Smooth muscle cell (in vitro differentiated cells): ENCODE measurements at regions not wholly inside any gene's neighbourhood (a gene's known extent, or its start where the extent isn't known, plus 50 kb on each side); places are given as distances from the start of the nearest gene placed in this dataset.

Experiments used
- DNase-seq: peaks from one replicate; lab custom pipeline; 2025; ENCODE audit not compliant: unreplicated experiment; lab: John Stamatoyannopoulos, UW
- H2AFZ ChIP-seq: fragments of 200-600 bp; sonication (generic); 2 replicates; pipeline ENCODE4 v1.6.0; 2016; ENCODE audit warnings: antibody characterized with exemption, low read depth, mild to moderate bottlenecking
- H3F3A ChIP-seq: fragments of 200-600 bp; sonication (generic); 2 replicates; pipeline ENCODE4 v1.6.0; 2017; ENCODE audit warnings: antibody characterized with exemption, low read depth
- H3K27ac ChIP-seq: fragments of 200-600 bp; sonication (generic); 2 replicates; pipeline ENCODE4 v1.5.1; 2016; ENCODE audit warnings: low read depth, mild to moderate bottlenecking
- H3K27me3 ChIP-seq: fragments of 200-600 bp; sonication (generic); 2 replicates; pipeline ENCODE4 v1.6.1; 2016; ENCODE audit warnings: low read depth, mild to moderate bottlenecking
- H3K36me3 ChIP-seq: fragments of 200-600 bp; sonication (generic); 2 replicates; pipeline ENCODE4 v1.5.1; 2016; ENCODE audit warnings: low read depth
- H3K4me1 ChIP-seq: fragments of 200-600 bp; sonication (generic); 2 replicates; pipeline ENCODE4 v1.5.1; 2016; ENCODE audit warnings: low read depth
- H3K4me2 ChIP-seq: fragments of 200-600 bp; sonication (generic); 2 replicates; pipeline ENCODE4 v1.6.0; 2016; ENCODE audit warnings: mild to moderate bottlenecking
- H3K4me3 ChIP-seq: fragments of 200-600 bp; sonication (generic); 2 replicates; pipeline ENCODE4 v1.5.1; 2016; ENCODE audit warnings: mild to moderate bottlenecking
- H3K79me2 ChIP-seq: fragments of 200-600 bp; sonication (generic); 2 replicates; pipeline ENCODE4 v1.6.0; 2016; ENCODE audit warnings: low read depth, mild to moderate bottlenecking
- H3K9ac ChIP-seq: fragments of 200-600 bp; sonication (generic); 2 replicates; pipeline ENCODE4 v1.6.0; 2016; ENCODE audit warnings: low read depth
- H3K9me3 ChIP-seq: fragments of 200-600 bp; sonication (generic); replicated peaks from 2 replicates; pipeline ENCODE4 v1.5.1; 2016; ENCODE audit warnings: low read depth
- H4K20me1 ChIP-seq: fragments of 200-600 bp; sonication (generic); 2 replicates; pipeline ENCODE4 v1.6.0; 2016; ENCODE audit warnings: low read depth
- CTCF ChIP-seq: fragments of 200-600 bp; sonication (generic); IDR thresholded peaks from 2 replicates; pipeline ENCODE4 v1.5.1; 2017; ENCODE audit warnings: borderline replicate concordance, mild to moderate bottlenecking, antibody characterized with exemption; ENCODE audit not compliant: insufficient read depth, poor library complexity, severe bottlenecking
- WGBS: methylation state at CpG from one replicate; pipeline ENCODE4 v1.1.7; 2016; ENCODE audit warnings: low lambda C conversion rate; 5-methylcytosine and 5-hydroxymethylcytosine counted together

GRCh38 chr12:54749191-54749818 lies 101.1 kb upstream of the DCD start:
- Histone ChIP-seq H3K4me1 (no peaks in the 10 kb centered on the region), H4K20me1 (no peaks in the 10 kb centered on the region), H3F3A (no peaks in the 10 kb centered on the region), H3K36me3 (no peaks in the 10 kb centered on the region), H3K9ac (no peak overlapping the region), H3K9me3 (no peaks in the 10 kb centered on the region), H3K79me2 (no peaks in the 10 kb centered on the region), H3K27me3 (no peaks in the 10 kb centered on the region), H3K27ac (no peak overlapping the region), H3K4me2 (no peak overlapping the region), H3K4me3 (no peak overlapping the region), H2AFZ (peak overlapping the region; percentile 18)
- peak; percentile 77 for TF ChIP-seq CTCF
- DNase-seq, result no peak
- WGBS, result 27% methylated on average over 5 of the region's 5 CpGs

GRCh38 chr12:54744590-54744989 lies 96.4 kb upstream of the DCD start:
- no peak for TF ChIP-seq CTCF

GRCh38 chr12:54740882-54741281 lies 92.7 kb upstream of the DCD start:
- WGBS, result 83% methylated on average over 1 of the region's 1 CpG
- Histone ChIP-seq H3K4me2 (no peak overlapping the region), H3K36me3 (no peaks in the 10 kb centered on the region), H3K27ac (no peak overlapping the region), H3F3A (no peaks in the 10 kb centered on the region), H3K9ac (no peak overlapping the region), H3K4me3 (no peak overlapping the region), H3K27me3 (no peaks in the 10 kb centered on the region), H3K9me3 (no peaks in the 10 kb centered on the region), H2AFZ (no peak overlapping the region), H3K79me2 (no peaks in the 10 kb centered on the region), H3K4me1 (no peaks in the 10 kb centered on the region), H4K20me1 (no peaks in the 10 kb centered on the region)
- no peak for DNase-seq
- no peak for TF ChIP-seq CTCF

More at GRCh38 chr12:54744590-54744989, 96.4 kb upstream of the DCD start:
- 70% methylated on average over 2 of the region's 2 CpGs for WGBS
- no peak overlapping the region for H2AFZ ChIP-seq
- no peaks in the 10 kb centered on the region for H3K4me1 ChIP-seq
- H3K27me3 ChIP-seq, result no peaks in the 10 kb centered on the region
- no peak overlapping the region for H3K9ac ChIP-seq
- H3K4me3 ChIP-seq, result no peak overlapping the region
- no peak overlapping the region for H3K4me2 ChIP-seq
- H3K27ac ChIP-seq, result no peak overlapping the region
- no peaks in the 10 kb centered on the region for H4K20me1 ChIP-seq
- no peak for DNase-seq
- H3K79me2 ChIP-seq, result no peaks in the 10 kb centered on the region
- H3K9me3 ChIP-seq, result no peaks in the 10 kb centered on the region
- no peaks in the 10 kb centered on the region for H3F3A ChIP-seq
- H3K36me3 ChIP-seq, result no peaks in the 10 kb centered on the region

GRCh38 chr12:54736549-54736948 lies 88.4 kb upstream of the DCD start:
- Histone ChIP-seq H4K20me1 (no peaks in the 10 kb centered on the region), H3K4me3 (no peak overlapping the region), H3K36me3 (no peaks in the 10 kb centered on the region), H3K79me2 (no peaks in the 10 kb centered on the region), H3K9ac (no peak overlapping the region), H3K27me3 (no peaks in the 10 kb centered on the region), H3K4me2 (no peak overlapping the region), H3K9me3 (no peaks in the 10 kb centered on the region), H2AFZ (no peak overlapping the region), H3F3A (no peaks in the 10 kb centered on the region), H3K4me1 (no peaks in the 10 kb centered on the region), H3K27ac (no peak overlapping the region)
- TF ChIP-seq CTCF, result no peak
- WGBS, result 98% methylated on average over 2 of the region's 2 CpGs
- DNase-seq, result no peak
